CD14-positive monocyte (primary cell): ENCODE measurements at regions not wholly inside any gene's neighbourhood (a gene's known extent, or its start where the extent isn't known, plus 50 kb on each side); places are given as distances from the start of the nearest gene placed in this dataset.

Experiments used
- DNase-seq, 3 donors: peaks; one replicate each; pipeline ENCODE4 v3.0.0-alpha.2; 2011 to 2022
- H2AFZ ChIP-seq: 2 replicates; pipeline ENCODE4 v1.6.0; 2012; ENCODE audit warnings: mild to moderate bottlenecking, low read depth, low read length, inconsistent platforms; ENCODE audit not compliant: insufficient read depth, poor library complexity, severe bottlenecking
- H3K27ac ChIP-seq, 2 donors: 1 replicate in 1 of 2; 2 replicates in 1 of 2; pipeline ENCODE4 v1.5.1; 2012 to 2013; ENCODE audit warnings: low read length in 2 of 2, control low read depth in 1 of 2, inconsistent platforms in 1 of 2, low read depth in 1 of 2, mild to moderate bottlenecking in 1 of 2
- H3K27me3 ChIP-seq, 2 donors: one replicate each; pipeline versions ENCODE4 v1.6.0 to v1.6.1; 2011 to 2013; ENCODE audit warnings: low read length in 2 of 2; ENCODE audit not compliant: control insufficient read depth in 2 of 2, insufficient read depth in 2 of 2
- H3K36me3 ChIP-seq, 2 donors: replicated peaks in 1 of 2; 1 replicate in 1 of 2; 2 replicates in 1 of 2; pipeline versions ENCODE4 v1.5.1 to v1.6.1; 2012 to 2013; ENCODE audit warnings: low read length in 2 of 2, control low read depth in 1 of 2, inconsistent platforms in 1 of 2, mild to moderate bottlenecking in 1 of 2; ENCODE audit not compliant: insufficient read depth in 2 of 2, control insufficient read depth in 1 of 2
- H3K4me1 ChIP-seq, 2 donors: 1 replicate in 1 of 2; 2 replicates in 1 of 2; pipeline versions ENCODE4 v1.5.1 to v1.6.1; 2012 to 2013; ENCODE audit warnings: low read length in 2 of 2, control low read depth in 1 of 2, inconsistent platforms in 1 of 2, mild to moderate bottlenecking in 1 of 2, moderate library complexity in 1 of 2; ENCODE audit not compliant: insufficient read depth in 2 of 2, control insufficient read depth in 1 of 2
- H3K4me2 ChIP-seq: replicated peaks from 2 replicates; pipeline ENCODE3; 2012; ENCODE audit warnings: low read length, moderate library complexity, mild to moderate bottlenecking; ENCODE audit not compliant: poor library complexity, severe bottlenecking; ENCODE audit errors: extremely low read depth
- H3K4me3 ChIP-seq, 3 experiments: fragments of 200-600 bp in 1 of 3; sonication (generic) in 1 of 3; replicated peaks in 1 of 3; 1 replicate in 2 of 3; 2 replicates in 1 of 3; pipeline ENCODE4 v1.5.1; 2011 to 2013; ENCODE audit warnings: low read length in 3 of 3, mild to moderate bottlenecking in 3 of 3, control low read depth in 2 of 3, low read depth in 2 of 3, inconsistent platforms in 1 of 3, moderate library complexity in 1 of 3
- H3K79me2 ChIP-seq: 2 replicates; pipeline ENCODE4 v1.6.0; 2012; ENCODE audit warnings: mild to moderate bottlenecking, control low read depth, inconsistent platforms, low read length, moderate library complexity; ENCODE audit not compliant: insufficient read depth
- H3K9ac ChIP-seq: 2 replicates; pipeline ENCODE4 v1.6.0; 2017; ENCODE audit warnings: low read length, mild to moderate bottlenecking; ENCODE audit not compliant: insufficient read depth, poor library complexity, severe bottlenecking
- H3K9me3 ChIP-seq, 2 donors: replicated peaks in 1 of 2; 1 replicate in 1 of 2; 2 replicates in 1 of 2; pipeline versions ENCODE4 v1.5.1 to v1.6.1; 2012 to 2013; ENCODE audit warnings: low read length in 2 of 2, control low read depth in 1 of 2; ENCODE audit not compliant: control insufficient read depth in 1 of 2, insufficient read depth in 1 of 2
- H4K20me1 ChIP-seq: 2 replicates; pipeline ENCODE4 v1.6.0; 2012; ENCODE audit warnings: mild to moderate bottlenecking, low read length, control low read depth, moderate library complexity; ENCODE audit not compliant: insufficient read depth
- H3K27ac Mint-ChIP-seq, 7 donors: one replicate each; pipeline ENCODE4 v1.8.0; 2020; ENCODE audit warnings: mild to moderate bottlenecking in 7 of 7, mixed read lengths in 7 of 7, moderate library complexity in 6 of 7, inconsistent platforms in 2 of 7
- H3K27me3 Mint-ChIP-seq, 3 donors: one replicate each; pipeline ENCODE4 v1.8.0; 2021 to 2022; ENCODE audit warnings: low read depth in 3 of 3, mild to moderate bottlenecking in 3 of 3, mixed read lengths in 3 of 3, moderate library complexity in 3 of 3, inconsistent platforms in 1 of 3
- H3K36me3 Mint-ChIP-seq, 2 donors: one replicate each; pipeline ENCODE4 v1.8.0; 2020; ENCODE audit warnings: mixed read lengths in 2 of 2, inconsistent platforms in 1 of 2, mild to moderate bottlenecking in 1 of 2
- H3K4me1 Mint-ChIP-seq: one replicate; pipeline ENCODE4 v1.8.0; 2020; ENCODE audit warnings: mild to moderate bottlenecking, mixed read lengths
- H3K4me3 Mint-ChIP-seq, 2 donors: one replicate each; pipeline ENCODE4 v1.8.0; 2020; ENCODE audit warnings: mild to moderate bottlenecking in 2 of 2, mixed read lengths in 2 of 2, moderate library complexity in 1 of 2
- H3K9me3 Mint-ChIP-seq, 7 donors: one replicate each; pipeline ENCODE4 v1.8.0; 2020 to 2022; ENCODE audit warnings: mixed read lengths in 7 of 7, mild to moderate bottlenecking in 6 of 7, moderate library complexity in 6 of 7, inconsistent platforms in 2 of 7
- WGBS: methylation state at CpG from one replicate; pipeline ENCODE4 v1.1.5; 2013; ENCODE audit warnings: missing lambda C conversion rate; ENCODE audit not compliant: insufficient coverage; 5-methylcytosine and 5-hydroxymethylcytosine counted together
- intact Hi-C, 2 donors: fragments of 100-400 bp; cut with micrococcal nuclease; formaldehyde crosslinking; loops; one replicate each; pipeline versions ENCODE4 v1.15.0 to v1.15.1; 2023
- TF ChIP-seq, protein P1 (sequence below): fragments of 200-600 bp; IDR thresholded peaks from one replicate; pipeline ENCODE4 v1.8.0; 2022; ENCODE audit warnings: antibody characterized with exemption, mild to moderate bottlenecking

GRCh38 chr4:77393996-77394395 lies 211.6 kb upstream of the CXCL13 start:
- Histone ChIP-seq H4K20me1 (no peaks in the 10 kb centered on the region), H2AFZ (no peak overlapping the region), H3K4me2 (no peak overlapping the region), H3K9me3 (no peaks in the 10 kb centered on the region), H3K36me3 (no peaks in the 10 kb centered on the region), H3K27me3 (no peaks in the 10 kb centered on the region), H3K79me2 (no peaks in the 10 kb centered on the region), H3K9ac (no peak overlapping the region), H3K4me3 (no peak overlapping the region), H3K27ac (no peak overlapping the region), H3K4me1 (no peaks in the 10 kb centered on the region)
- no peak for DNase-seq
- intact Hi-C loops, result no loop called here
- H3K9me3 Mint-ChIP-seq, result peaks cover 0 to 1% (median 0%) of the 10 kb centered on the region in 7 donors
- H3K27me3 Mint-ChIP-seq, result peaks cover 0 to 2% (median 0%) of the 10 kb centered on the region in 3 donors
- no peaks in the 10 kb centered on the region for H3K4me1 Mint-ChIP-seq
- WGBS, result 88% methylated on average over 4 of the region's 5 CpGs
- H3K36me3 Mint-ChIP-seq, result no peaks in the 10 kb centered on the region
- no peak overlapping the region for H3K4me3 Mint-ChIP-seq
- H3K27ac Mint-ChIP-seq, result no peak overlapping the region
- TF ChIP-seq, protein P1, sequence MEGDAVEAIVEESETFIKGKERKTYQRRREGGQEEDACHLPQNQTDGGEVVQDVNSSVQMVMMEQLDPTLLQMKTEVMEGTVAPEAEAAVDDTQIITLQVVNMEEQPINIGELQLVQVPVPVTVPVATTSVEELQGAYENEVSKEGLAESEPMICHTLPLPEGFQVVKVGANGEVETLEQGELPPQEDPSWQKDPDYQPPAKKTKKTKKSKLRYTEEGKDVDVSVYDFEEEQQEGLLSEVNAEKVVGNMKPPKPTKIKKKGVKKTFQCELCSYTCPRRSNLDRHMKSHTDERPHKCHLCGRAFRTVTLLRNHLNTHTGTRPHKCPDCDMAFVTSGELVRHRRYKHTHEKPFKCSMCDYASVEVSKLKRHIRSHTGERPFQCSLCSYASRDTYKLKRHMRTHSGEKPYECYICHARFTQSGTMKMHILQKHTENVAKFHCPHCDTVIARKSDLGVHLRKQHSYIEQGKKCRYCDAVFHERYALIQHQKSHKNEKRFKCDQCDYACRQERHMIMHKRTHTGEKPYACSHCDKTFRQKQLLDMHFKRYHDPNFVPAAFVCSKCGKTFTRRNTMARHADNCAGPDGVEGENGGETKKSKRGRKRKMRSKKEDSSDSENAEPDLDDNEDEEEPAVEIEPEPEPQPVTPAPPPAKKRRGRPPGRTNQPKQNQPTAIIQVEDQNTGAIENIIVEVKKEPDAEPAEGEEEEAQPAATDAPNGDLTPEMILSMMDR, result no peak

- intact Hi-C loops, result no loop called here
- Histone ChIP-seq H3K9ac (no peak overlapping the region), H3K4me2 (no peak overlapping the region), H3K9me3 (no peaks in the 10 kb centered on the region), H2AFZ (no peak overlapping the region), H3K27ac (no peak overlapping the region), H3K79me2 (no peaks in the 10 kb centered on the region), H4K20me1 (no peaks in the 10 kb centered on the region), H3K4me3 (no peak overlapping the region), H3K27me3 (no peaks in the 10 kb centered on the region), H3K36me3 (no peaks in the 10 kb centered on the region), H3K4me1 (no peaks in the 10 kb centered on the region)
- H3K36me3 Mint-ChIP-seq, result no peaks in the 10 kb centered on the region
- H3K27ac Mint-ChIP-seq, result no peak overlapping the region
- no CpG with 5 or more reads among the region's 1 CpG for WGBS
- H3K27me3 Mint-ChIP-seq, result peaks cover 0 to 2% (median 0%) of the 10 kb centered on the region in 3 donors
- H3K4me3 Mint-ChIP-seq, result no peak overlapping the region
- no peak for DNase-seq
- TF ChIP-seq, protein P1, result no peak
- peaks cover 0 to 7% (median under 1%) of the 10 kb centered on the region in 7 donors for H3K9me3 Mint-ChIP-seq
- H3K4me1 Mint-ChIP-seq, result no peaks in the 10 kb centered on the region
Measured at GRCh38 chr4:77395481-77395880, 210.1 kb upstream of the CXCL13 start.
